GM21381 (cell line): ENCODE measurements at regions not wholly inside any gene's neighbourhood (a gene's known extent, or its start where the extent isn't known, plus 50 kb on each side); places are given as distances from the start of the nearest gene placed in this dataset.

ENCODE experiments used
- ATAC-seq: cut with Tn5 transposase; IDR thresholded peaks from one replicate; pipeline ENCODE4 v1.9.1; 2021; ENCODE audit warnings: mild to moderate bottlenecking, moderate library complexity; ENCODE audit not compliant: unreplicated experiment

- ATAC-seq = no peak
These were observed 55.5 kb upstream of the STC2 start for GRCh38 chr5:173383711-173384110.

- no peak for ATAC-seq
These were observed 50.5 kb upstream of the STC2 start for GRCh38 chr5:173378727-173379126.
